NT2/D1 (cell line): ENCODE measurements at regions not wholly inside any gene's neighbourhood (a gene's known extent, or its start where the extent isn't known, plus 50 kb on each side); places are given as distances from the start of the nearest gene placed in this dataset.

ENCODE experiments used
- SUZ12 ChIP-seq: IDR thresholded peaks from 2 replicates; pipeline ENCODE4 v1.6.1; 2011; ENCODE audit not compliant: insufficient read length, insufficient read depth; ENCODE audit errors: extremely low read depth
- YY1 ChIP-seq: IDR thresholded peaks from 2 replicates; pipeline ENCODE4 v1.6.1; 2011; ENCODE audit not compliant: insufficient read length, insufficient read depth
- ZNF274 ChIP-seq: IDR thresholded peaks from 2 replicates; pipeline ENCODE4 v1.6.1; 2011; ENCODE audit warnings: mild to moderate bottlenecking, low read depth, low read length

DNA sequence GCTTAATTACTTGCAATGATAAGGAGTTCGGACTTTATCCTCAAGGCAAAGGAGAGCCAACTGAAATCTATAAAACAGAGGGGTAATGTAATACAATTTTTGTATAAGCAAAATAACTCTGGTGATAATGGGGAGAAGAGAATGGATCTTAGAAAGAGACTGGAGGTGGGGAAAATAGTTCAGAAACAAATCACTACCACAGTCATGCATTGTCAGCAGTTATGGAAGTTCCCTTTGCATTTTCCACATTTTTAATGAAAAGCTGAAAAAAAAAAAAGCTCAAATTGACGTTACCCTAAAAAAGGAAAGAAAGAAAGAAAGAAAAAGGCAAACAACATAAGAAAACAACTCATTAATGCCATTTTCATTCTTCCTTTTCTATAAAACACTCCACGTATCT, 337.6 kb upstream of the HSF2 start:
- TF ChIP-seq ZNF274, result no peak
- TF ChIP-seq YY1, result no peak
- no peak for TF ChIP-seq SUZ12
